ENCODE measurements at regions not wholly inside any gene's neighbourhood (a gene's known extent, or its start where the extent isn't known, plus 50 kb on each side); places are given as distances from the start of the nearest gene placed in this dataset.

DNA sequence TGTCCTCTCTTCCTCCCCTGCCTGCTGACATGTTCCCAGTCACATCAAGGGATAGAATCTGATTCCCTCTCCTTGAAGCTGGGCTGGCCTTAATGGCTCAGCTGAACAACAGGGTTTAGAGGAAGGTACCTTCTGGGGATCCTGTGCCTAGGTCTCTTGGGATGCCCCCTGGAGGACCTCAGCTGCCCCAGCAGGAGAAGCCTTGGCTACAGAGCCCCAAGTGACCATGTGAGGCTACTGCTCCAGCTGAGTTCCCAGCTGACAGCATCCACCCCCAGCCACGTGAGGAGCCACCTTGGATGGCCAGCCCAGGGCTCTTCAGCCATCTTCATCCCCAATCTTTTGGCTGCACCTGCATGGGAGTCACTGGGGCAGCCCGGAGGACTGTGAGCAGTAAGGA is 1499.3 kb downstream of the TBC1D22A start:
- peaks cover 6% of the 10 kb centered on the region for H3K27me3 Mint-ChIP-seq (ENCODE audit: low read depth)
- H3K4me3 Mint-ChIP-seq: no peak overlapping the region
- no peaks in the 10 kb centered on the region for H3K36me3 Mint-ChIP-seq (ENCODE audit: low read depth)
- DNase-seq (ENCODE audit: low read depth, low spot score): no peak
- no peaks in the 10 kb centered on the region for H3K9me3 Mint-ChIP-seq
- peaks cover 11% of the 10 kb centered on the region for H3K4me1 Mint-ChIP-seq
- TF ChIP-seq, protein P1, sequence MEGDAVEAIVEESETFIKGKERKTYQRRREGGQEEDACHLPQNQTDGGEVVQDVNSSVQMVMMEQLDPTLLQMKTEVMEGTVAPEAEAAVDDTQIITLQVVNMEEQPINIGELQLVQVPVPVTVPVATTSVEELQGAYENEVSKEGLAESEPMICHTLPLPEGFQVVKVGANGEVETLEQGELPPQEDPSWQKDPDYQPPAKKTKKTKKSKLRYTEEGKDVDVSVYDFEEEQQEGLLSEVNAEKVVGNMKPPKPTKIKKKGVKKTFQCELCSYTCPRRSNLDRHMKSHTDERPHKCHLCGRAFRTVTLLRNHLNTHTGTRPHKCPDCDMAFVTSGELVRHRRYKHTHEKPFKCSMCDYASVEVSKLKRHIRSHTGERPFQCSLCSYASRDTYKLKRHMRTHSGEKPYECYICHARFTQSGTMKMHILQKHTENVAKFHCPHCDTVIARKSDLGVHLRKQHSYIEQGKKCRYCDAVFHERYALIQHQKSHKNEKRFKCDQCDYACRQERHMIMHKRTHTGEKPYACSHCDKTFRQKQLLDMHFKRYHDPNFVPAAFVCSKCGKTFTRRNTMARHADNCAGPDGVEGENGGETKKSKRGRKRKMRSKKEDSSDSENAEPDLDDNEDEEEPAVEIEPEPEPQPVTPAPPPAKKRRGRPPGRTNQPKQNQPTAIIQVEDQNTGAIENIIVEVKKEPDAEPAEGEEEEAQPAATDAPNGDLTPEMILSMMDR (conservative IDR thresholded peaks at IDR 0.05): no peak
- H3K27ac Mint-ChIP-seq (ENCODE audit: unreplicated experiment): no peak overlapping the region

DNA sequence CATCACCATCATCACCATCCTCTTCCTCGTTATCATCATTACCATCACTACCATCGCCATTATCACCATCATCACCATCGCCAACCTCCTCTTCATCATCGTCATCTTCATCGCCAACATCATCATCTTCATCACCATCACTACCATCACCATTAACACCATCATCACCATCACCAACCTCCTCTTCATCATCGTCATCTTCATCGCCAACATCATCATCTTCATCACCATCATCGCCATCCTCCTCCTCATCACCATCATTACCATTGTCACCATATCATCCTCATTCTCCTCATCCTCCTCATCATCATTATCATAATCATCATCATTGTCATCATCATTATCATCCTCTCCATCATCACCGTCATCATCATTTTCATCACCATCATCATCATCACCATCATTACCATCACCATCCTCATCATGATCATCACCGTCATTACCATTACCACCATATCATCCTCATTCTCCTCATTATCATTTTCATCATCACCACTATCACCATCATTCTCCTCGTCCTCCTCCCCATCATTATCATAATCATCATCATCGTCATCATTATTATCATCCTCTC is 1498.7 kb downstream of the TBC1D22A start:
- DNase-seq (ENCODE audit: low read depth, low spot score): no peak
- TF ChIP-seq, protein P1 (conservative IDR thresholded peaks at IDR 0.05): no peak
- Mint-ChIP-seq H3K4me3 (no peak overlapping the region), H3K27ac (ENCODE audit: unreplicated experiment) (no peak overlapping the region), H3K9me3 (no peaks in the 10 kb centered on the region), H3K4me1 (peaks cover 11% of the 10 kb centered on the region), H3K27me3 (ENCODE audit: low read depth) (peaks cover 5% of the 10 kb centered on the region), H3K36me3 (ENCODE audit: low read depth) (no peaks in the 10 kb centered on the region)

DNA sequence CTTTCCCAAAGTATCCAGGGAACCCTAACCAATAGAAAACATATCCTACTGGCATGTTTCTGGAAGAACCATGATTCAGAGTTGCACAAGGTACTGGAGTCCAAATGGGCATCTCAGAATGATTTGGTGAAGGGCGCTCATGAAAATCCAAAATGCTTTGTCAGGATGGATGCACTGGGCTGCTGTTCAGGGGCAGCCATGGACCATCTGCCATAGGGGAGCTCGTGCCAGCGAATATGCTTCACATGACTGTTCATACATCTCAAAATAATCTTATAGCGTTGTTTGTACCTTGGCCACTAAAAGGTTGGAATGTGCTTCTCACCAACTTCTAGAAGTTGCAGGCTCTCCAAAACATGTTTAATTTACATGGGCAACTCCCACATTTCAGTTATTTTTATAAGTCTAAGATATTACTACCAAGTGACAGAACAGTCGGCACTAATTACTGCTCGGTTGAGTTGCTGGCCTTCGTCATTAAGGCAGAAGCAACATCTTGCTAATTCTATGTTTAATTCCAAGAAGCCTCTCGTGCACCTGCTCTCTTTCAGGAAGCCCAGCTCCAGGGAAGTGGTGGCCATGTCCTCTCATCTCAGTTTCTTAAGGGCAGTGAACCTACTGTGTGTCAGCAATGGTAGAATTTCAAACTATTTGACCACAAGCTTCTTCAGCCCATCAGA is 1497.7 kb downstream of the TBC1D22A start:
- no peak for DNase-seq (ENCODE audit: low read depth, low spot score)
- no peaks in the 10 kb centered on the region for H3K9me3 Mint-ChIP-seq
- H3K36me3 Mint-ChIP-seq (ENCODE audit: low read depth): no peaks in the 10 kb centered on the region
- peaks cover 13% of the 10 kb centered on the region for H3K27me3 Mint-ChIP-seq (ENCODE audit: low read depth)
- peaks cover 11% of the 10 kb centered on the region for H3K4me1 Mint-ChIP-seq
- H3K27ac Mint-ChIP-seq (ENCODE audit: unreplicated experiment): no peak overlapping the region
- TF ChIP-seq, protein P1 (conservative IDR thresholded peaks at IDR 0.05): no peak
- no peak overlapping the region for H3K4me3 Mint-ChIP-seq

DNA sequence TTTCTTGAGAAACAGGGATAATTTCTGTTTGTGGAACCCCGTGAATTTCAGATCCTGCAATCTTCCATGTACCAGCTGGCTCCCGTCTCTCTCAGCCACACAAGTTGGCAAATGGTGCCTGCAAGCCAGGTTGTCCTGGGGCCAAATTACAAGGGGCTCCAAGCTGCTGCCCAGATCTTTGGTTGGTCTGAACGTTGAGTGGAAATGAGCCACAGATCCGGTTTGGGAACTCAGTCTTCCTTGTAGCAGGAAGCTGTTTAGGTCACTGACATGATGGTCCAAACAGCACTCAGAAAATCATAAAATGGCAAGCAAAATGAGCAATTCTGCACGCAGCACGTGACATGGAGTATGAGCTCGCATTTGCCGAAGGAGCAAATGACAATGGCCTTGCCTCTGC is 1496.4 kb downstream of the TBC1D22A start:
- no peak for DNase-seq (ENCODE audit: low read depth, low spot score)
- TF ChIP-seq, protein P1 (conservative IDR thresholded peaks at IDR 0.05): no peak
- H3K4me1 Mint-ChIP-seq: peaks cover 21% of the 10 kb centered on the region
- H3K4me3 Mint-ChIP-seq: no peak overlapping the region
- H3K27ac Mint-ChIP-seq (ENCODE audit: unreplicated experiment): no peak overlapping the region
- peaks cover 25% of the 10 kb centered on the region for H3K27me3 Mint-ChIP-seq (ENCODE audit: low read depth)
- no peaks in the 10 kb centered on the region for H3K36me3 Mint-ChIP-seq (ENCODE audit: low read depth)
- H3K9me3 Mint-ChIP-seq: no peaks in the 10 kb centered on the region

DNA sequence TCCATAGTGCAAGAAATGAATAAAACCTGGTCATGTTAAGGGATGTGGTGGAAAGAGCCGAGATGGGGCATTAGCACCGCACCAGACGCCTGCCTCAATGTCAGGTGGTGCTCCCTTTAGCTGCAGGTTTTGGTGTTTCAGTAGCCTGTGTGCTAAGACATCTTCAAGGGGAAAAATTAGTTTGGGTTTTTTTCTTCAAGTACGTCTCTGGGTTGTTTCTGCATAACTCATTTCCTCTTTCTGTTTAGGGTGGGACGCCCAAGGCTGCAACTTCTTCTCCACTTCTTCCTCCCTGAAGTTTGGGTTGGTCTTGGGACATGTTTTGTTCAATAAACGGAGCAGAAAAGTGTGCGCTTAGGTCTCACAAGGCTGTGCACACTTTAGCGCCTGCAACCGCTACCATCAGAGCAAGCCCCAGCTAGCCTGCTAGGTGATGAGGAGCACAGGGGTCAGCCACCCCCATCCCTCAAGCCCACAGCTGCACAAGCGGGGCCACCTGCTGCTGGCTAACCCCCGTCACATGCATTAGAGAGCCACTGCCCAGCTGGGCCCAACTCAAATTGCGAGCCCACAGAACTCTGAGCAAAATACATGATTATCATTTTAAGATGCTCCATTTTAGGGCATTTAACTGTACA is 1495.7 kb downstream of the TBC1D22A start:
- TF ChIP-seq, protein P1 (conservative IDR thresholded peaks at IDR 0.05): no peak
- Mint-ChIP-seq H3K4me3 (no peak overlapping the region), H3K36me3 (ENCODE audit: low read depth) (no peaks in the 10 kb centered on the region), H3K9me3 (no peaks in the 10 kb centered on the region), H3K27me3 (ENCODE audit: low read depth) (peaks cover 31% of the 10 kb centered on the region), H3K4me1 (peaks cover 23% of the 10 kb centered on the region), H3K27ac (ENCODE audit: unreplicated experiment) (no peak overlapping the region)
- DNase-seq (ENCODE audit: low read depth, low spot score): no peak

All from neural crest cell (in vitro differentiated cells).